ENCODE measurements at regions not wholly inside any gene's neighbourhood (a gene's known extent, or its start where the extent isn't known, plus 50 kb on each side); places are given as distances from the start of the nearest gene placed in this dataset.

DNA sequence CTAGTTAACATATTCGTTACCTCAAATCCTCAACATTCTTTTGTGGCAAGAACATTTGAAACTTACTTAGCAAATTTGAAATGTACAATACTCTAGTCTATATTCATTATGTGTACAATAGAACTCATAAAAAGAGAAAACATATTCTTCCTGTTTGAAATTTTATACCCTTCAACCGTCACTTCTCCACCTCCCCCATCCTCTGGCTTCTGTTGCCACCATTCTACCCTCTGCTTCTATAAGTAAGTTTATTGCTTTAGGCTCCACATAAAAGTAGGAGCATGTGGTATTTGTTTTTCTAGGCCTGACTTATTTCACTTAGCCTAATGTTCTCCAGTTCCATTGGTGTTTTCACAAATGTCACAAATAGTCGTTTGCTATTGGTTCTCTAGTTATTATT is 205.3 kb downstream of the TENT5A start:
- TF ChIP-seq EZH2phosphoT487 (IDR thresholded peaks at IDR 0.05; ENCODE audit: borderline replicate concordance) (no peak), POLR2A (IDR thresholded peaks at IDR 0.05; ENCODE audit: borderline replicate concordance, extremely low read depth, insufficient read depth, insufficient read length) (no peak), CBX3 (IDR thresholded peaks at IDR 0.05; ENCODE audit: low read depth) (no peak), ZNF274 (IDR thresholded peaks at IDR 0.05; ENCODE audit: low read depth, low read length) (no peak), EZH2 (IDR thresholded peaks at IDR 0.05) (no peak), POLR2AphosphoS5 (IDR thresholded peaks at IDR 0.05; ENCODE audit: low read depth, low read length) (no peak), FOSL1 (IDR thresholded peaks at IDR 0.05; ENCODE audit: low read depth) (no peak), MAX (IDR thresholded peaks at IDR 0.05) (no peak), CEBPB (IDR thresholded peaks at IDR 0.05; ENCODE audit: low read depth) (no peak), JUND (IDR thresholded peaks at IDR 0.05) (no peak), TCF7L2 (IDR thresholded peaks at IDR 0.05; ENCODE audit: borderline replicate concordance, extremely low read depth, insufficient read depth, insufficient read length) (no peak)
- TF ChIP-seq, protein P1, sequence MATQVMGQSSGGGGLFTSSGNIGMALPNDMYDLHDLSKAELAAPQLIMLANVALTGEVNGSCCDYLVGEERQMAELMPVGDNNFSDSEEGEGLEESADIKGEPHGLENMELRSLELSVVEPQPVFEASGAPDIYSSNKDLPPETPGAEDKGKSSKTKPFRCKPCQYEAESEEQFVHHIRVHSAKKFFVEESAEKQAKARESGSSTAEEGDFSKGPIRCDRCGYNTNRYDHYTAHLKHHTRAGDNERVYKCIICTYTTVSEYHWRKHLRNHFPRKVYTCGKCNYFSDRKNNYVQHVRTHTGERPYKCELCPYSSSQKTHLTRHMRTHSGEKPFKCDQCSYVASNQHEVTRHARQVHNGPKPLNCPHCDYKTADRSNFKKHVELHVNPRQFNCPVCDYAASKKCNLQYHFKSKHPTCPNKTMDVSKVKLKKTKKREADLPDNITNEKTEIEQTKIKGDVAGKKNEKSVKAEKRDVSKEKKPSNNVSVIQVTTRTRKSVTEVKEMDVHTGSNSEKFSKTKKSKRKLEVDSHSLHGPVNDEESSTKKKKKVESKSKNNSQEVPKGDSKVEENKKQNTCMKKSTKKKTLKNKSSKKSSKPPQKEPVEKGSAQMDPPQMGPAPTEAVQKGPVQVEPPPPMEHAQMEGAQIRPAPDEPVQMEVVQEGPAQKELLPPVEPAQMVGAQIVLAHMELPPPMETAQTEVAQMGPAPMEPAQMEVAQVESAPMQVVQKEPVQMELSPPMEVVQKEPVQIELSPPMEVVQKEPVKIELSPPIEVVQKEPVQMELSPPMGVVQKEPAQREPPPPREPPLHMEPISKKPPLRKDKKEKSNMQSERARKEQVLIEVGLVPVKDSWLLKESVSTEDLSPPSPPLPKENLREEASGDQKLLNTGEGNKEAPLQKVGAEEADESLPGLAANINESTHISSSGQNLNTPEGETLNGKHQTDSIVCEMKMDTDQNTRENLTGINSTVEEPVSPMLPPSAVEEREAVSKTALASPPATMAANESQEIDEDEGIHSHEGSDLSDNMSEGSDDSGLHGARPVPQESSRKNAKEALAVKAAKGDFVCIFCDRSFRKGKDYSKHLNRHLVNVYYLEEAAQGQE (IDR thresholded peaks at IDR 0.05; ENCODE audit: low read depth) = no peak
- TF ChIP-seq, protein P2, sequence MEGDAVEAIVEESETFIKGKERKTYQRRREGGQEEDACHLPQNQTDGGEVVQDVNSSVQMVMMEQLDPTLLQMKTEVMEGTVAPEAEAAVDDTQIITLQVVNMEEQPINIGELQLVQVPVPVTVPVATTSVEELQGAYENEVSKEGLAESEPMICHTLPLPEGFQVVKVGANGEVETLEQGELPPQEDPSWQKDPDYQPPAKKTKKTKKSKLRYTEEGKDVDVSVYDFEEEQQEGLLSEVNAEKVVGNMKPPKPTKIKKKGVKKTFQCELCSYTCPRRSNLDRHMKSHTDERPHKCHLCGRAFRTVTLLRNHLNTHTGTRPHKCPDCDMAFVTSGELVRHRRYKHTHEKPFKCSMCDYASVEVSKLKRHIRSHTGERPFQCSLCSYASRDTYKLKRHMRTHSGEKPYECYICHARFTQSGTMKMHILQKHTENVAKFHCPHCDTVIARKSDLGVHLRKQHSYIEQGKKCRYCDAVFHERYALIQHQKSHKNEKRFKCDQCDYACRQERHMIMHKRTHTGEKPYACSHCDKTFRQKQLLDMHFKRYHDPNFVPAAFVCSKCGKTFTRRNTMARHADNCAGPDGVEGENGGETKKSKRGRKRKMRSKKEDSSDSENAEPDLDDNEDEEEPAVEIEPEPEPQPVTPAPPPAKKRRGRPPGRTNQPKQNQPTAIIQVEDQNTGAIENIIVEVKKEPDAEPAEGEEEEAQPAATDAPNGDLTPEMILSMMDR (IDR thresholded peaks at IDR 0.05 in 2 of 3, conservative IDR thresholded peaks at IDR 0.05 in 1 of 3; ENCODE audit: borderline replicate concordance in 1 of 3, insufficient read depth in 1 of 3, low read depth in 2 of 3, low read length in 2 of 3) = no peak
